ENCODE measurements at regions not wholly inside any gene's neighbourhood (a gene's known extent, or its start where the extent isn't known, plus 50 kb on each side); places are given as distances from the start of the nearest gene placed in this dataset.
"Not testable (repeated sequence)": the region's sequence is repeated elsewhere in the genome, so short reads cannot be mapped to it uniquely, and the experiment has no call there.

GRCh38 chr10:109809954-109810353 is 113.4 kb downstream of the XPNPEP1 start:
- DNase-seq: not testable (repeated sequence)

- DNase-seq: not testable (repeated sequence)
These were observed 122.1 kb downstream of the XPNPEP1 start for GRCh38 chr10:109801191-109801590.

- DNase-seq: no peak
These were observed 132.7 kb downstream of the XPNPEP1 start for GRCh38 chr10:109790647-109791046.

GRCh38 chr10:109784236-109784635 is 139.1 kb downstream of the XPNPEP1 start:
- DNase-seq: no peak

- no peak for DNase-seq
These were observed 140.0 kb downstream of the XPNPEP1 start for GRCh38 chr10:109783286-109783685.

GRCh38 chr10:109780997-109781396 is 142.3 kb downstream of the XPNPEP1 start:
- DNase-seq: no peak

GRCh38 chr10:109778993-109779392 is 144.3 kb downstream of the XPNPEP1 start:
- DNase-seq: no peak

- no peak for DNase-seq
These were observed 149.2 kb downstream of the XPNPEP1 start for GRCh38 chr10:109774121-109774440.

GRCh38 chr10:109773288-109774120 is 149.8 kb downstream of the XPNPEP1 start:
- no peak for DNase-seq

- DNase-seq: no peak
These were observed 152.6 kb downstream of the XPNPEP1 start for GRCh38 chr10:109770663-109771062.

- DNase-seq: no peak
These were observed 153.3 kb downstream of the XPNPEP1 start for GRCh38 chr10:109769966-109770365.

GRCh38 chr10:109765838-109766237 is 157.5 kb downstream of the XPNPEP1 start:
- no peak for DNase-seq

GRCh38 chr10:109762555-109762954 is 160.8 kb downstream of the XPNPEP1 start:
- DNase-seq: no peak

GRCh38 chr10:109757670-109758069 is 165.6 kb downstream of the XPNPEP1 start:
- DNase-seq: not testable (repeated sequence)

- DNase-seq: no peak
These were observed 176.4 kb downstream of the XPNPEP1 start for GRCh38 chr10:109746861-109747260.

GRCh38 chr10:109744020-109744419 is 179.3 kb downstream of the XPNPEP1 start:
- no peak for DNase-seq

GRCh38 chr10:109743574-109743973 is 179.7 kb downstream of the XPNPEP1 start:
- DNase-seq: no peak

GRCh38 chr10:109743146-109743545 is 180.2 kb downstream of the XPNPEP1 start:
- no peak for DNase-seq

GRCh38 chr10:109741712-109742111 is 181.6 kb downstream of the XPNPEP1 start:
- DNase-seq: no peak

GRCh38 chr10:109740436-109740835 is 182.9 kb downstream of the XPNPEP1 start:
- no peak for DNase-seq

GRCh38 chr10:109737626-109738025 is 185.7 kb downstream of the XPNPEP1 start:
- no peak for DNase-seq

- no peak for DNase-seq
These were observed 186.3 kb downstream of the XPNPEP1 start for GRCh38 chr10:109737009-109737408.

GRCh38 chr10:109735776-109736175 is 187.5 kb downstream of the XPNPEP1 start:
- DNase-seq: no peak

GRCh38 chr10:109732254-109732965 is 190.9 kb downstream of the XPNPEP1 start:
- DNase-seq: no peak
